Stimulated activated CD4-positive, alpha-beta T cell treated with anti-CD3 and anti-CD28 coated beads, TNF-alpha, amount 100 ng/mL, for 4 hours (primary cell): ENCODE measurements at regions not wholly inside any gene's neighbourhood (a gene's known extent, or its start where the extent isn't known, plus 50 kb on each side); places are given as distances from the start of the nearest gene placed in this dataset.

Experiments
- DNase-seq, 3 experiments: peaks; one replicate each; pipeline ENCODE4 v3.0.0-alpha.2; 2020; ENCODE audit warnings: low read depth in 3 of 3

DNA sequence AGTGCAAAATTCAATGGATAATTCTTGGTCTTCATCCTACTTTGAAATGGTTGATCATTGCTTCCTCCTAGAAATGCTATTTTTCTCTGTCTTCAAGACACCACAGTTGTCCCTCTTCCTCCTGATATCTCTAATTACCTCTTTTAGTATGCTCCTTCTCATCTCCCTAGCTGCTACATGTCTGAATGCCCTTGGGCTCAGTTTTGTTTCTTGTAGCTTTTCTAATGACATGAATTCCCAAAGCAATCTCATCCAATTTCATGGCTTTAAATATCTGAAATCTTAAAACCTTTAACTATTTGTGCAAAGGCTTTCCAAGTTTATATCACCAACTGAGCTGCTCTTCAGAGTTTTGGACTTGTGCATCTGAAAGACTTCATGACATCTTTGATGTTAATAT, 120.2 kb upstream of the RGS17 start:
- no peak for DNase-seq

DNA sequence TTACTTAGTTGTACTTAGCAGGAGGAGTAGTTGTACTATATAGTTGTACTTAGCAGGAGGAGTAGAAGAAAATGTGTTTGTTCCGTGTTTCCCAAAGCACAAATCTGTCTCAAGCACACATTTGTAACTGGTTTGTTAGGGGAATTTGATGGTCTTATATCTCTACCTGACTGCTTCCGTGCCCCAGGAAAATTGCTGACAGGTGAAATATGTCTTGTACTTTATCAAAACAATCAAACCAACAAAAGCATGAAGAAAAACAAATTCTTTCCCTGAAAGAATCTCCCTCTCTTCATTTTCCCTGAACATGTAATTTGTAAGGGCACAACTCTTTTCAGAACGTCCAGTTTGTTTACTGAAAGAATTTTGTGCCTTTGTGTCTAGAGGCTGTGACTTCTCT, 106.6 kb upstream of the RGS17 start:
- no peak for DNase-seq

DNA sequence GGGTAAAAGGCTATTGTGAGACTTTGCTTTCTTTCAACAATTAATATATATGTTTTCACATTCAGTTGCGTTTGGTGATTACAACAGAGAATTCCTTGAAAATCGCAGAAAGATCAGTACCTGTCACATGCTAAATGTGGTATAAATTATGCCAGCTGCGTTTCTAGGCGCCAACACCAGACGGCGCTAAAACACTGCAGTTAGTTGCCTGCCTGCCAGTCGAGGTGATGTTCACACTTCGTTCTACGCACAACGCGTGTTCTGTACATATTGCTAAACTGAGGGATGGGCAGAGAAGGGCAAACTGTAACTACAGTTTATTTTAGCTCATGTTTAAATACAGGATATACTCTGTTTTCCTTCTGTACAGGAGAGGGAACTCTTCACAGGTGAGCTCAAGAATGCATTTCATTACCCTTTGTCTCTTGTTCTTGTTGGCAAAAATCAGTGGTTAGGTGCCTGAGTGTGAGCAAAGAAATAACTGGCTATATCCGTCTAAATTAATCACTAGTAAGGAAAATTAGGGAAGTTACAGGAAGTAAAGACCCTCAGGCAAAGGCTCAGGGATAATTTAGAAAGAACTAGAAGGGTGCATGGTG, 100.1 kb upstream of the RGS17 start:
- DNase-seq: no peak

DNA sequence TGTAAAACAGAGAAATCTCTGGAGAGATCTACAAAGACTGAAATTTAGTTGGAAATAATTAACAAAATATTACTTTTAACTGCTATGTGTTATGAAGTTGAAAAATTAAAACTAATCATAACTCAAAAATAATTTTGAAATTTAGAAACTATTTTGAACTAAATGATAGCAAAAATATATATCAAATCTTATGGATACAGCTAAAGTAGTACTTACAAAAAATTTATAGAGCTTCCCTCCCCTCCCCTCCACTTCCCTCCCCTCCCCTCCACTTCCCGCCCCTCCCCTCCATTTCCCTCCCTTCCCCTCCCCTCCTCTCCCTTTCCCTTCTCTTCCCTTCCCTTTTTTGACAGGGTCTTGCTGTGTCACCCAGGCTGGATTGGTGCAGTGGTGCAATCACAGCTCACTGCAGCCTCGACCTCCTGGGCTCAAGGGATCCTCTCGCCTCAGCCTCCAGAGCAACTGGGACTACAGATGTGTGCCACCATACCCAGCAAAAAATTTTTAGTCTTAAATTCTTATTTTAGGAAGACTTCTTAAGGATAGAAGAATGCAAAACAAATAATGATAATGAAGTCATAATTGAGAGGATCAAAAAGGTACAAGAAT, 87.2 kb upstream of the RGS17 start:
- no peak for DNase-seq

DNA sequence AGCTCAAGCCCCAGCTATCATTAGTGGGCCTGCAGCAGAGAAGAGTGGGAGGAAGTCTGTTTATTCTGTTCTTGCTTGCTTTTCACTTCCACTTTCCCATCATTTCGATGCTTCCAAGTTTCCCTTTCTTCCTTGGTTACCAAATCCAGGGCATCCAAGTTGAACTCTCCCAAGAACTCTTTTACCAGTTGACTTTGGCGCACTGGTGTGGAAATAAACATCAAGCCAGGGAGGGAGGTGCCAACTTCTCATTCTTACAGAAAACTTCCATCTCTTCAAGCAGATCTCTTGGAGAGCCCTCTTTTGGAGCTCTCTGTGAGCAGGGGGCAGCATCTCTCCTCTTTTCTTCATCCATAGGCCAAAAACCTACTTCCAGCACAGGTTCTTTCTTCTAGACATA, 85.7 kb upstream of the RGS17 start:
- no peak for DNase-seq

DNA sequence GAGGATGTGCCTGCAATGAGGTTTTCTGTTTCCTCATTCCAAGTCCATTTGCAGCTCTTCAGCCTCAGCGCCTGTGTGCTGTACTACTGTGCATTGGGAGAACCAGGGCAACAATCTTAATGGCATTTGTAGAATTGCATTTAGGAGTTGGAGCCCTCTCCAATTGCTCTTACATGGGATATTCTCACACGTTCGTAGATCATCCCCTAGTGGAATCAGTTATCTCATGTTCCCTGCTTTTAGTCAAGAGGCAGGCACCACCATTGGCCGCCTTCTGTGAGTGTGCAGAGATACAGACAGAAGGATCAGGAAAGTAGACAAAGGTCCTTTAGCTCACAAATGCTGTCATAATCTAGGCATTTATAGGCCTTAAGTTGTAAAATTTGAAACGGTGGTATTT, 84.2 kb upstream of the RGS17 start:
- no peak for DNase-seq

DNA sequence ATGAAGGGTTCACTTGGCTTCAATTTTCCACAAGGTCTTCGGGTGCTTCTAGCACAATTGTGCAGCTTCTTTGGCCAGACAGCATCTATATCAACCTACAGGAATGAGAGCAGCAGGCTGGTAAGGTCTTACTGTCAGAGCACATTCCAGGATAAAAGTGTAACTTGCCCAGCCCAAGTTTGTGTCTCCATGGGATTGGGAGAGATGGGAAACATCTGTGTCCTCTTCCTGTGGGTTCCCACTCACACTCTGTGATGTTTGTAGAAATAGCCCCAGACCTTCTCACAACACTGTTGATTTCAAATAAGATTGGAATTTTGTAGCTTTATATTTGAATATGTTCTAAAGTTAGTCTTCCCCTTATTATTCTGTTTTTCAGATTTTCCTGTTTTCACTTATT, 83.4 kb upstream of the RGS17 start:
- no peak for DNase-seq

DNA sequence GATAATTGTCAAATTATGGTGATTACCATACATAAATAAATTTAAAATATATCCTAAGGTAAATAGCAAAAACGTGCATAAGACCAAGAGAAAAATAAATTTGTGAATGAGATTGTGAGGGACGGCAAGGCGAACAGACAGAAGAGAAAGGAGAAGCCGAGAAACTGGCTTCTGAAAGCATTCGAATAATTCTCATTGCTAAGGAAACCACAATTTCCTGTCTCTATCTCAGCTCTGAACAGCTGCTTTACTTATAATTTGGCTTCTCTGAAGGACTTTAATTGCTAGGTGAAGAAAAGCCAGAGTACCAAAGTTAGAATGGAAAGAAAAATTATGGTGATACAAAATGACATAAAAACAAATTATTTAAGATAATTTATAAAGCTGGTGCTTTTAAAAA, 79.0 kb upstream of the RGS17 start:
- no peak for DNase-seq

DNA sequence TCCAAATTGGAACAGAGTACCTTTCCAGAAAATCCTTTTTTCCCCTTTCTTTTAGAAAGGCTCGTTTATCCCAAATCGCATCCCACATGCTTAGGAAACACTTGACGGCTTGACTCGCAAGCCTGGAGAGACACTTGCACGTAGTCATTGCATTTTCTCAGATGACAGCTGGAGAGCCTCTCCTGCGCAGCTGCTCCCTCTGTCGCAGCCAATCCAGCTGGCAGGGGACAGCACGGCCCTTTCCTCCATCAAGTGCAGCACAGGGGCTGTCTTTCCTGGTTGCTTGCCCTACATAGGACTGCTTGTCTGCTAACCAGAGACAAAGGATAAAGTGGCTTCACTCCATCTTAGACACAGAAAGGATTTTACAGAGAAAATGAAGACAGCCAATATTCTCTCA, 77.6 kb upstream of the RGS17 start:
- DNase-seq: no peak

DNA sequence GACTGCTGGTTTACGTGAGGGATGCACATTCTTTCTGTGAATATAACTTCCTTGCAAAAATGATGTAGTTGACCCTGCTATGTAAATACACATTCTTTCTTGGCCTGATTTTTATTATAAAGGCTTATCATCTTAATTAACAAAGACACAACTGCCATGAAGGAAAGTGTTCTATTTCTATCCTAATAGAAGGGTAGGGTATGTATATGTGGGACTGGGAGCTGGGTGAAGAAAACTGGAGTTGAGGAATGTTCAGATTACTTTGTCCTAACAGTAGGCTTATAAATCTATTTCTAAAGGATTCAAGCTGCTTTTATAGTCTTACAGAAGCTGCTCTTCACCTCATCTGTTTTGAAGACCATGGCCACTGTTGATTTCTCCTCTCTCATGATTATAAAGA, 76.5 kb upstream of the RGS17 start:
- DNase-seq: no peak

DNA sequence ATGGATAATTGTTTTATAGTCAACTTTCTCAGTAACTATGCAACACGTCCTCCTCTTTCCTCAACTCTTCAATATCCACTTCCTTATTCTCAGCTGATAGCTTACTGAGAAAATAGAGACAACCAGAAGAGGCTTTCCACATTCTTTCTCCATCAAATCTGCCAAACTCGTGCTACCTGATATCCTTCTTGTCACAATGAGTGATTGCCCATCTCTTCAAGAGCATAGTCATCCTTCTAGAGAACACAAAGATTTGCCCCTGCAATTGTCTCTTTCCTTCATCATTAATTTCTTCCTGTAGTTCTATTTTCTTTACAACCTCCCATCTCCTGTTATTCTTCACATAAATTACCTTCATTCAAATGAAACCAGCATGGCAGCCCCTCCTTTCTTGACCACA, 75.9 kb upstream of the RGS17 start:
- no peak for DNase-seq

DNA sequence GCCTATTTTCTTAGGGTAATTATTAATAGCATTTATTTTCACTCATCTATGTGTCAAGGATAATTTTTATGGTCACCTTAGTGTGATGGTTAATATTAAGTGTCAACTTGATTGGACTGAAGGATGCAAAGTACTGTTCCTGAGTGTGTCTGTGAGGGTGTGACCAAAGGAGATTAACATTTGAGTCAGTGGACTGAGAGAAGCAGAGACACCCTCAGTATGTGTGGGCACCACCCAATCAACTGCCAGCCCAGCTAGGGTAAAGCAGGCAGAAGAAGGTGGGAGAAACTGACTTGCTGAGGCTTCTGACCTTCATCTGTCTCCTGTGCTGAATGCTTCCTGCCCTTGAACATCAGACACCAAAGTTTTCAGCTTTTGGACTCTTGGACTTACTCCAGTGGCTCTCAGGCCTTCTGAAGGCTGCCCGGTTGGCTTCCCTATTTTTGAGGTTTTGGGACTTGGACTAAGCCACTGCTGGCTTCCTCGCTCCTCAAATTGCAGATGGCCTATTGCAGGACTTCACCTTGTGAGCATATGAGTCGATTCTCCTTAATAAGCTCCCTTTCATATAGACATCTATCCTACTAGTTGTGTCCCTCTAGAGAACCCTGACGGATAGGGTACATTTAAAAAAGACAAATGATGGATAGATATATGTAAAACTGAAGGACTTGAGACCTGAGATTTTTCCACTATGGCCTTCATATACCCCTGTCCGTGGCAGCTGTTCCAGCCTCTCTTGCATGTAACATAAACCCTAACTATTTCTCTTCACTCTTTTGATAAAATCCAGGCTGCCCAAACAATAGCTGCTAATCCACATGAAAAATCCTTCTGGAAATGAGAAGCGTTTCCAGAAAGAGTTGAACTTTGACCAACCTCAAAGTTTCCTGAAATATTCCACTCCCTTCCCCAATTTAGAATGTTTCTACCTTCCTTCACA, 62.1 kb upstream of the RGS17 start:
- DNase-seq: no peak

DNA sequence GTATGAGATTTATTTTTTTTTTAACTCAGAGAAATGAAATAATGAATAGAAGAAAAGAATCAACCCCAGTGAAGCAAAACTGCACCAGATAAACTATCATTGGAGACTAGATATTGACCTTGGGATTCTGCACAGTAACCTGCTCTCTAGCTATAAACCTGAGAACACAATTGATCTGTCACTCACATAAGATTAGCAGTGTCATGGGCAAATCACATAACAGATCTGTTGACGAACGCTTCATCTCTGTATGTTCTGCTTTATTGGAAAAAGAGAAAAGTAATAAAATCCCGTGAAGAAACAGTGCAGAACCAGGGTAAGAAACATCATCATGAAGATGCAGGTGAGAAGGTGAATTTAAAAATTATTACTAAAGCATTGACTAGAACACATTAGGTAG, 52.8 kb upstream of the RGS17 start:
- no peak for DNase-seq
